Neural cell (in vitro differentiated cells): ENCODE measurements at regions not wholly inside any gene's neighbourhood (a gene's known extent, or its start where the extent isn't known, plus 50 kb on each side); places are given as distances from the start of the nearest gene placed in this dataset.

Experiments
- H2AFZ ChIP-seq: fragments of 200-600, 300-800 bp; sonication (generic), shearing (Covaris generic); 2 replicates; pipeline ENCODE4 v1.6.0; 2014; ENCODE audit warnings: low read depth, mild to moderate bottlenecking, antibody characterized with exemption, low read length, moderate library complexity
- H3F3A ChIP-seq: fragments of 200-600 bp; shearing (Covaris generic); 2 replicates; pipeline ENCODE4 v1.6.1; 2016; ENCODE audit warnings: mild to moderate bottlenecking, moderate library complexity, mixed read lengths, antibody characterized with exemption, low read length; ENCODE audit not compliant: insufficient read depth, poor library complexity, severe bottlenecking
- H3K27ac ChIP-seq: fragments of 200-600, 300-800 bp; sonication (generic), shearing (Covaris generic); 2 replicates; pipeline ENCODE4 v1.5.1; 2014; ENCODE audit warnings: mild to moderate bottlenecking, low read length, moderate library complexity
- H3K27me3 ChIP-seq: fragments of 300-800, 200-600 bp; sonication (generic), shearing (Covaris generic); 2 replicates; pipeline ENCODE4 v1.6.0; 2014; ENCODE audit warnings: mild to moderate bottlenecking, low read depth, low read length, moderate library complexity; ENCODE audit not compliant: insufficient read depth
- H3K36me3 ChIP-seq: fragments of 300-800, 200-600 bp; sonication (generic), shearing (Covaris generic); 2 replicates; pipeline ENCODE4 v1.5.1; 2014; ENCODE audit warnings: mild to moderate bottlenecking, antibody characterized with exemption, low read length, moderate library complexity; ENCODE audit not compliant: insufficient read depth
- H3K4me2 ChIP-seq: fragments of 300-800, 200-600 bp; sonication (generic), shearing (Covaris generic); 2 replicates; pipeline ENCODE4 v1.6.0; 2014; ENCODE audit warnings: mild to moderate bottlenecking, low read length
- H3K4me3 ChIP-seq: fragments of 300-800, 200-600 bp; sonication (generic), shearing (Covaris generic); 2 replicates; pipeline ENCODE4 v1.5.1; 2014; ENCODE audit warnings: mild to moderate bottlenecking, low read length, moderate library complexity
- H3K79me2 ChIP-seq: fragments of 200-600 bp; shearing (Covaris generic); replicated peaks from 2 replicates; pipeline ENCODE4 v1.6.0; 2014; ENCODE audit warnings: mild to moderate bottlenecking, low read length, moderate library complexity; ENCODE audit not compliant: insufficient read depth
- H3K9ac ChIP-seq: fragments of 300-800, 200-600 bp; sonication (generic), shearing (Covaris generic); 2 replicates; pipeline ENCODE4 v1.6.1; 2016; ENCODE audit warnings: mild to moderate bottlenecking, low read length, mixed read lengths
- H3K9me2 ChIP-seq: fragments of 200-600 bp; shearing (Covaris generic); 2 replicates; pipeline ENCODE4 v1.6.1; 2016; ENCODE audit warnings: mild to moderate bottlenecking, low read length, mixed read lengths; ENCODE audit not compliant: insufficient read depth
- H3K9me3 ChIP-seq: fragments of 200-600, 300-800 bp; sonication (generic), shearing (Covaris generic); 2 replicates; pipeline ENCODE4 v1.6.1; 2016; ENCODE audit warnings: mild to moderate bottlenecking, mixed run types, low read length, moderate library complexity, mixed read lengths
- H4K20me1 ChIP-seq: fragments of 200-600 bp; shearing (Covaris generic); 2 replicates; pipeline ENCODE4 v1.6.1; 2016; ENCODE audit warnings: mild to moderate bottlenecking, mixed run types; ENCODE audit not compliant: insufficient read depth
- CTCF ChIP-seq: fragments of 450-650 bp; IDR thresholded peaks from 2 replicates; pipeline ENCODE4 v1.5.1; 2014; ENCODE audit warnings: antibody characterized with exemption, mild to moderate bottlenecking, moderate library complexity; ENCODE audit not compliant: poor library complexity, severe bottlenecking
- EP300 ChIP-seq: fragments of 450-650 bp; conservative IDR thresholded peaks from 2 replicates; pipeline ENCODE4 v1.6.1; 2014; ENCODE audit warnings: antibody characterized with exemption, mild to moderate bottlenecking, moderate library complexity; ENCODE audit not compliant: poor library complexity, severe bottlenecking
- EZH2 ChIP-seq: fragments of 200-600, 300-800 bp; shearing (Covaris generic), sonication (generic); IDR thresholded peaks from 2 replicates; pipeline ENCODE4 v1.6.1; 2014; ENCODE audit warnings: antibody characterized with exemption, low read length, borderline replicate concordance, mild to moderate bottlenecking; ENCODE audit not compliant: insufficient read depth, poor library complexity, severe bottlenecking
- MXI1 ChIP-seq: fragments of 450-650 bp; conservative IDR thresholded peaks from 2 replicates; pipeline ENCODE4 v1.6.1; 2014; ENCODE audit warnings: antibody characterized with exemption, mild to moderate bottlenecking; ENCODE audit not compliant: poor library complexity, severe bottlenecking
- POLR2AphosphoS5 ChIP-seq: IDR thresholded peaks from 2 replicates; pipeline ENCODE4 v1.6.1; 2012
- RAD21 ChIP-seq: fragments of 450-650 bp; conservative IDR thresholded peaks from 2 replicates; pipeline ENCODE4 v1.6.1; 2014; ENCODE audit warnings: antibody characterized with exemption, mild to moderate bottlenecking, moderate library complexity
- REST ChIP-seq: IDR thresholded peaks from 2 replicates; pipeline ENCODE4 v1.6.1; 2012; ENCODE audit warnings: borderline replicate concordance
- SMC3 ChIP-seq: fragments of 450-650 bp; conservative IDR thresholded peaks from 2 replicates; pipeline ENCODE4 v1.6.1; 2014; ENCODE audit warnings: antibody characterized with exemption, mild to moderate bottlenecking, moderate library complexity; ENCODE audit not compliant: poor library complexity
- TAF1 ChIP-seq: IDR thresholded peaks from 2 replicates; pipeline ENCODE4 v1.6.1; 2012; ENCODE audit warnings: low read depth

GRCh38 chr11:104763930-104764709, 134.1 kb downstream of the CASP12 start:
- Histone ChIP-seq H3K4me3 (no peak overlapping the region), H3K36me3 (no peaks in the 10 kb centered on the region), H3K27ac (no peak overlapping the region), H3F3A (no peaks in the 10 kb centered on the region), H3K4me2 (no peak overlapping the region), H3K27me3 (no peaks in the 10 kb centered on the region), H3K9me3 (no peaks in the 10 kb centered on the region), H3K79me2 (no peaks in the 10 kb centered on the region), H4K20me1 (no peaks in the 10 kb centered on the region), H3K9me2 (no peaks in the 10 kb centered on the region), H3K9ac (no peak overlapping the region), H2AFZ (no peak overlapping the region)
- TF ChIP-seq SMC3: no peak
- TF ChIP-seq RAD21: no peak
- no peak for TF ChIP-seq TAF1
- TF ChIP-seq REST: no peak
- TF ChIP-seq CTCF: no peak

GRCh38 chr11:104761511-104761910, 136.7 kb downstream of the CASP12 start:
- no peaks in the 10 kb centered on the region for H3K9me2 ChIP-seq
- H3K27ac ChIP-seq: no peak overlapping the region
- H3F3A ChIP-seq: no peaks in the 10 kb centered on the region
- H3K36me3 ChIP-seq: no peaks in the 10 kb centered on the region
- TF ChIP-seq RAD21 (no peak), REST (no peak), EZH2 (no peak), TAF1 (no peak), MXI1 (no peak), POLR2AphosphoS5 (no peak), EP300 (no peak), CTCF (no peak), SMC3 (no peak)
- H3K27me3 ChIP-seq: no peaks in the 10 kb centered on the region
- no peaks in the 10 kb centered on the region for H3K79me2 ChIP-seq
- no peak overlapping the region for H3K9ac ChIP-seq
- H3K4me3 ChIP-seq: no peak overlapping the region
- no peaks in the 10 kb centered on the region for H3K9me3 ChIP-seq
- H2AFZ ChIP-seq: no peak overlapping the region
- H3K4me2 ChIP-seq: no peak overlapping the region
- no peaks in the 10 kb centered on the region for H4K20me1 ChIP-seq
